Renal pelvis (tissue), 1 donor: ENCODE measurements at regions not wholly inside any gene's neighbourhood (a gene's known extent, or its start where the extent isn't known, plus 50 kb on each side); places are given as distances from the start of the nearest gene placed in this dataset.
"Not testable (repeated sequence)": the region's sequence is repeated elsewhere in the genome, so short reads cannot be mapped to it uniquely, and the experiment has no call there.

ENCODE experiments used
- DNase-seq: peaks from one replicate; pipeline ENCODE4 v3.0.0-alpha.2; 2013

DNA sequence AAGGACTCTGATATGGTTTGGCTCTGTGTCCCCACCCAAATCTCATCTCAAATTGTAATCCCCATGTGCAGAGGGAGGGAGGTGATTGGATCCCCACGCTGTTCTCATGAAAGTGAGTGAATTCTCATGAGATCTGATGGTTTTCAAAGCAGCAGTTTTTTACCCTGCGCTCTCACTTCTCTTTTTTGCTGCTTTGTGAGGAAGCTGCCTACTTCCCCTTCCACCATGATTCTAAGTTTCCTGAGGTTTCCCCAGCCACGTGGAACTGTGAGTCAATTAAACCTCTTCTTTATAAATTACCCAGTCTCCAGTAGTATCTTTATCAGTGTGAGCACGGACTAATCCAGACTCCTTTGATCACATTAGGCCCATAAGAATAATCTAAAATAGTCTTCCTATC, 719.7 kb upstream of the CDH8 start:
- DNase-seq, result no peak

DNA sequence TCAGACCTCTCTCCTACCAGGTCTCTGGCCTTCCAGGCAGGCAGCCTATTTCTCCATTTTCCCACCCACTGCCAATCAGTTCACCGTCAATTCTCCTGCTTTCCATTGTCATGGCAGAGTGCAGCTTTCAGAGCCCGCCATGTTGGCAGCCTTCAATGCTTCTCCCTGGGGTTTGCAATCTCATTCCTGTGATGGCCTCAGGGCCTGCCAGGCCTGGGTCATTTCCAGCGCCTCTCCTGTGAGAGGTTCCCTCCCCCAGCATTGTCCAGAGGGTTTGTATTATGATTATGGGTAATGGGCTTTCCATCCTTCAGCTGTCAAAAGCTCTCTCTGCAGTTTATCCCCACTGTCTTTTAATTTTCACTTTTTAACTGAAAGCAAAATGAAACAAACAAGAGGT, 716.6 kb upstream of the CDH8 start:
- no peak for DNase-seq

DNA sequence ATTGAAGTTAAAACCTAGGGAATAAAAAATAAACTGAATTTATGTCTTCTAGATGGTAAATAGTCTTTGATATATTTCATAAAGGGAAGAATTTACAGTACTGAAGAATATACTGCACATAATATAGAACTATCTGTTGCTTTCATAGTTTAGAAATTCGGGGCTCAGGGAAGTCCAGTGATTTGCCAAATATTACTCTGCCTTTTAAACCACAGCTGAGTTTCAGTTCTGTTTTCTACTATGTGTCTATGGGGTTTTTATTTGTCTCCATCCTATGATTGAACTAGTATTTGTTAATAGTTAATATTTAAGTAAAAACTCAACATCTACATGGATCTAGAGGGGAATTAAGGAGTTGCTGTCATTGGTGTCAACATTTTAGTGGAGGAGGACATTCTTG, 715.0 kb upstream of the CDH8 start:
- DNase-seq, result no peak

DNA sequence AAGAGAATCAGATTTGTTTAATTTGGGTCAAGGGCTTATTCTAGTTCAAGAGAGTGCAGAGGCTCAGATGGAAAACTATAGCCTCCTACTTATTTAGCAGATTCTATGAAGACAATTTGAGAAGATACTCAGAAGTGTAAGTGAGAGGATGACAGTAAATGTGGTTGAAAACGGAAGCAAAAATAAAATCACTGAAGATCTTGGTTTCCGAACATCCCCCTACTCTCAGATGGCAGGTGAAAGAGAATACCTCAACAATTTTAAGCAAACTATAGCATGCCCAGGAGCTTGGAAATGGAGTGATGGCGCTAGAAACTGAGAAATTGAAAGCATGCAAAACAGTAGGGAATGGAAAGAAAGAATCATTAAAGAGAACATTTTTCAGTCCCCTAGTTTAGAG, 705.5 kb upstream of the CDH8 start:
- DNase-seq, result no peak

DNA sequence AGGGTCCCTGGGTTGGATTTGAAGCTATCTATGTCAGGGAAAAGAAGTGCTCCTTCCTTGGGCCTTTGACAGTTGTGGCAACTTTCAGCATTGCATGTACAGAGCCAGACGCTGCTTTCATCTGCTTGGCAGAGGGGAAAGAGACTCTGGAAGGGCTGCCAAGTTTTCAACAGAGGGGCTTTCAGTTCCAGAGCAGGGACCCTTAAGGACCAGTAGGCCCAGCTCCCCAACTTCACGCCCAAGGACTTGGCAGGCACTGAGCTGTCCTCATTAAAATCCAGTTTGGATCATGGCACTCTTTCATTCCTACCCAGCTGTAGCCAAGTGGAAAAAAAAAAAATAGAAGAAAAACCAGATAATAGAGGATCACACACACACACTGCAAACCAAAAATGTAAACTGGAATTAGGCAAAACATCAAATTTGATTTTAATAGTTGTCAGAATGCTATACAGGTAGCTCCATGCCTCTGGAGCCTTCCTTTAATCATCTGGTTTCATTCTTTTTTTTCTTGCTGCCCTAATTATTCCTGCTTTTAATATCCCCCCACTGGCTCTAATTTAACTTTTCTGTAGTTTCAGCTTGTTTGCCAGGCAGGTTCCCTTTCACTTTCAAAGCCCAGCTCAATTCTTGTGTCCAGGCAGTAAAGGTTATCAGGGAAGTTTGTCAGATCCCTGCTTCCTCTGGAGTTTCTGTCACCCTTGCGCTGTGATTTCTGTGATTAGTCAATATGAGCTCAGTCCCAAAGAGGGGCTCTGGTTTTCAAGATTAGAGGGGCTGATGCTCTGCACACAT, 702.6 kb upstream of the CDH8 start:
- no peak for DNase-seq

DNA sequence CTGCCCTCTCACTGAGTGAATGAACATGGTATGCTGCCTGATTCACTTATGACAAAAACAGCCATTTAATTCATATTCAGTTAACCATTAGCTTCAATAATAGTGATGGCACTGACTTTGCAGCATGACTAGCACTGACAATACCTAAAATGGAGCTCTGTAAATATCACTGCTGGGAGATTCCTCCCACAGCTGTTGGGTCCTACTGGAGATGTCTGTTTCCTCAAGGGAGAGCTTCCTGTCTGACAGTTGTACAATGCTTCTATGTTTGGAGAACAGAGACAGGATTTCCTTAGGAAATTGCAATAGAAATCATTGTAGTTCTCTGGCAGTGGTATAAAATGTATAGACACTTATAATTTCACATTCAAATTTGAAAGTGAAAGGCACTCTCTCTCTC, 695.9 kb upstream of the CDH8 start:
- DNase-seq, result no peak

DNA sequence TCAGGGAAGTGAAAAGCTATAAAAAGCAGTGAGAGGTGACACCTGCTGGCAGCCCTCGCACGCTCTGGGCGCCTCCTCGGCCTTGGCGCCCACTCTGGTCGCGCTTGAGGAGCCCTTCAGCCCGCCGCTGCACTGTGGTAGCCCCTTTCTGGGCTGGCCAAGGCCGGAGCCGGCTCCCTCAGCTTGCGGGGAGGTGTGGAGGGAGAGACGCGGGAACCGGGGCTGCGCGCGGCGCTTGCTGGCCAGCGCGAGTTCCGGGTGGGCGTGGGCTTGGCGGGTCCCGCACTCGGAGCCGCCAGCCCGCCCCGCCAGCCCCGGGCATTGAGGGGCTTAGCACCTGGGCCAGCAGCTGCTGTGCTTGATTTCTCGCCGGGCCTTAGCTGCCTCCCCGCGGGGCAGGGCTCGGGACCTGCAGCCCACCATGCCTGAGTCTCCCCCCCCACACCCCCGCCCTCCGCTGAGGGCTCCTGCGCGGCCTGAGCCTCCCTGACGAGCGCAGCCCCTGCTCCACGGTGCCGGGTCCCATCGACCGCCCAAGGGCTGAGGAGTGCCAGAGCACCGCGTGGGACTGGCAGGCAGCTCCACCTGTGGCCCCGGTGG, 688.5 kb upstream of the CDH8 start:
- DNase-seq, result not testable (repeated sequence)

DNA sequence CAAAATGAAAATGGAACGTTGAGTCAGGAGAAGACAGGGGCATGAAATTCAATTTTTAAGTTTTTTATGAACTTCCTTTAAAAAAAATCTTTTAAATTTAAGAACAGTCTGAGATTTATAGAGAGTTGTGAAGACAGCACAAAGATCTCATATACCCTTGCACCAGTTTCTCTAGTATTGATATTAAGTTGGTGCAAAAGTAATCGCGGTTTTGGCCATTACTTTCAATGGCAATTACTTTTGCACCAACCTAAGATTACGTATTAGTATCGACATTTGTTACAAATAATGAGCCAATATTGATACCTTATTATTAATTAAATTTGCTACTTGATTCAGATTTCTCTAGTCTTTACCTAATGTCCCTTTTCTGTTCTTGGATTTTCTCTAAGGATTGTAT, 684.4 kb upstream of the CDH8 start:
- no peak for DNase-seq

DNA sequence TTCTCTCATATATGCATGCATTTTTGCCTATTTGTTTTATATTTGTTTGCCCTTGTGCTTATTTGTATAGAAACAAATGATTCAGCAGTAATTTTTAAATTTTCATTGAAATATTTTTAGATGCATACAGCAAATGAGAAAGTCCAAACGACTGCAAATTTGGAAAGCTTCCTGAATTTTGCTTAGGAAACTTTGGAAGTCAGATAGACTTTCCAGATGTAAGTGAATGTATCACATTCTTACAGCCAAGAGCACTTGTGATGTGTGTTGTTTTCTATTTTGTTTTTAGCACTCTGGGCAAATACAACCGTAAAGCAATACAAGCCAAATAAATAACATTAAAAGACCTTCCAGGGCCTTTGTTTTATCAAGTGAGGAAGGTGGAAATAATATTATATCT, 680.8 kb upstream of the CDH8 start:
- DNase-seq, result no peak

DNA sequence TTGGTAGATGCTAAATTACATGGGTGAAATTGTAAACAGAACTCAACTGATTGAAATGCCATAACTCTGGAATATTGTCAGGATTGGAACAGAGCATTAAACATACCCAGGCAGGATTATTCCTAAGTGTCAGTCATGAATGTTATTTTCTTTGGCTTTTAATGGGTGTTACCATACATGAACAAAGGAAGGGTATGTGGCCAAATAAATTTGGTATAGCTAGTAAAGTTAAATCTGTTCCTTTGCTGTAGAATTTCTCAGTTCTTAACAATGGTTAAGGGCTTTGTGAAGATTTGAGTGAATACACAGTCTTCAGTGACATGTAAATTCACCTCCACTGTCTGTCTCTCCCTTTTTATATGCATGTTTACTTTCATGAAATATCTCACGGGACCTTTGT, 679.5 kb upstream of the CDH8 start:
- no peak for DNase-seq

DNA sequence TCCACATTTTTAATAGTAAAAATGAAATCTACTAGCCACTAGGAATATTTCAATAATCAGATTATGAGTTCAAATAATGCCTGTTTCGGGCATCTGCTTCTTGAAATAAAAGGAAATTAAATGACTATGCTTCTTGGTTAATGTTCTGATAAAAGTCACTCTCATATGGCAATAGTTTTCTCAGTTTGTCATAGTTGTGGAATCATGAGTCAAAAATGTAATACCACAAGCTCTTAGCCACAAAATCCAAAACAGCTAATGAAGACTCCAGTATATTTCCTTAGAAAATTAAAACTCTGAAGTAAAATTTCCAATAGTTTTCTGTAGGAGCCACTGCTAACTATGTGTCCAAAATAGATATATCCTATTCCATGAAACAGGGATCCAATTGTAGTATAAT, 676.3 kb upstream of the CDH8 start:
- no peak for DNase-seq

DNA sequence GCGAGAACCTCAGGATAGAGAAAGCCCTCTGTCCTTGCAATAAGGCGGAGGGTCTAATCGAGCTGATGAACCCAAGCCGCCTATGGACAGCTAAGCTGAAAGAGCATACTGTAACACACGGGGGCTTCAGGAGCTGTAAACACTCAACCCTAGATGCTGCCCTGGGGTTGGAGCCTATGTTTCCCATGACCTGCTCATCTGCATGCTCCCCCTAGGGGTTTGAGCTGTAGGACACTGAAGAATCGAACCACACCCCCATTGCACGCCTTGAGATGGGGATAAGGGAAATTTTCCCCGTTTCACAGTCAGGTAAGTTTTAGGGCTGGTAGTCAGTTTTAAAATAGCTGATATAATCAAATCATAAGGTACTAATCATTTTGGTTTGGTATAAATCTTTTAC, 675.6 kb upstream of the CDH8 start:
- DNase-seq, result no peak

DNA sequence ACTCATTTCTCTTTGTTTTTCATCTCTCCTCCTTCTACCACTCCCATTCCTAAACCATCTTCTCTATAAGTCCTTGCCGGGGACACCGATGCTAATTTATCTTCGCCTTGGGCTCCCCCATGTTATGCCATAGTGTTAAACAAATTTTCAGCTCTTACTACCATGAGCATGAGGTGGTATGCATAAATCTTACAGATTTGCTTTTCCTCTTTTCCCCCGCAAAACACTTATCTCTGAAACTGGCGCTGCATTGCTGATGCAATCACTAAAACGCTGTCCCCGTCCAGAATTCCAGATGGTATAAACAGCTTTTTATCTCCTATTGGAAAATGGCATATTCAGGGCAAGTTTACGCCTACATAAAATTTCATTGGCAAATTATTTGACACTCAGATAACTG, 673.6 kb upstream of the CDH8 start:
- no peak for DNase-seq

DNA sequence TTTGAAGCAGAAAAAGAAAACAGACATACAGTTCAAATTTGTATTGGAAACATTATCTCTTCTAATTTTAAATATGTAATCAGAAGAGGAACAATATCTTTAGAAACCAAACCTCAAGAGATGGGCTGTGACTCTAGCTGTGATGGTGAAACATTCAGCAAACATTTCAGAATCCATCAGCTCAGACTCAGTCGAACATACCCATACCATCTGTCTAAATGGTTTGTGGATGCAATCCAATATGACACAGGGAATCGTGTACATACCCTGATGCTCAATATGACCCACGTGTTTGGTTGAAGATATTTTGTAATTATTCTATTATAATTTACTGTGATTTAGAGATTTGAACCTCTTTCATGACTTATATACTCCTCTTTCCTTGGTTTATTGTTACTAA, 665.2 kb upstream of the CDH8 start:
- DNase-seq, result no peak

DNA sequence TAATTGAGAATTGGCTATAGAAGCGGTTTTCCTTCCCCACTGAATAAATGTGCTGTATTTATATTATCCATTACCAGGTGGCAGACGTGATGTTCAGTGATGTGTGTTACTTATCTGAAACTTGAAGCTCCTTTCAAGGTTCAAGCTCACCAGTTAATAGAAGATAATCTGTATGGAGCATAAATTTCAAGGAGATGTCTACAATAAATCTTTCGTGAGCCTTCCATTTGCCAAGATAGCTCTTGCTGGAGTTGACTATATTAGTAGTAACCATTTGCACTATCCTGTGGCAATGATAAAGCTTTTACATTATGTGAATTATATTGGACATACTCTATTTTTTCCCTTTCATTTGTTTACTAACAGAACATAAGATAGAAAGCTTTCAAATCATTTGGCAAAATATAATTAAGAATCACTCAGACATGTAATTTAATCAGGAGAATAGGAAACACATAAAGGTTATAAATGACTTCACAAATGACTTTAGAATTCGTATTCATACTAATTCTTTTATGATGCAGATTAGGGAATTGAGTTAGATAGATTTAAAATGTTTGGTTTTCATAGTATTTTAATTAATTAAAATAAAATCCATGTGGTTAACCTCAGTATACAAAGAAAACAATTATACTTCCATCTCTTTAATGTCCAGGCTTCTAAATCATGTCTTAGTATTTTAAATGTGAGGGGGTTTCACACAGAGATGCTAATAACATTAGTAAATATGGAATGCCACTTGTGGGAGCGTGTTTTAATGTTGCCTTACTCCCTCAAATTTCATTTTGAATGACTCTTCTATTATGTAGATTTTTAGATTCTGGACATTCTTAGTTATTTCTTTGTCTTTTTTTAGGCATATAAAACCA, 664.4 kb upstream of the CDH8 start:
- no peak for DNase-seq

DNA sequence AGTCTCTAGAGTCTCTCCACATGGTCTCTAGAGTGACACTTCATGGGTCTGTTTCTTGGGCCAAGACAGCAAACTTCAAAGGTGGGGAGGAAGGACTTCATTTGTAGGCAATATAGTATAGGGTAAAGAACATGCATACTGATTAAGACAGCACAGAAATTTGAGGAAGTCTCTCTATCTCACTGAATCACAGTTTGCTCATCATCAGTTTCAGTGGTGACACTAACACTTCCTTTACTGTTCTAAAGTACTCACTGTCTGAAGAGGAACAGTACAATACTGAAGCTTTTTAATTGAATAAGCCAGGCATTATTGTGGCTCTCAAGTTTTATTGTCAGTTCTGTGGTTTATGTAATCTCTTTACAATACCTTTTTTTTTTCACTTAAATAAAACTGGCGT, 656.4 kb upstream of the CDH8 start:
- no peak for DNase-seq

DNA sequence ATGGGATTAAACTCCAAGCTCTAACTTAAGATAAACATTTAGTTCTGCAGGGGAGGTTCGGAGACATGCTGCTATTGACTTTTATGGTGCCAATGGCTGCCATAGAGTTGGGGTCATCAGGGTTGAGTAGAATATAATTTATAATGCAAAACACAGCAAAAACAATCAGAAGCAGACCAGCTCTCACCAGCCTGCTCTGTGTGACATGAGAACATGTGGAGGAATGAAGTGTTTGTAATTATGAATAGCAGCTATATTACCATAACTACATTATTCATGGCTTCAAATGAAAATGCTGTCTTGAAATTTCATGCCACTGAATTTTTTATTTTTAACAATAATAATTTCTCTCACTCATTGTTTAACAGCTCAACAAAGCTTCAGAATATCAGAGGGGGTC, 645.6 kb upstream of the CDH8 start:
- DNase-seq, result no peak

DNA sequence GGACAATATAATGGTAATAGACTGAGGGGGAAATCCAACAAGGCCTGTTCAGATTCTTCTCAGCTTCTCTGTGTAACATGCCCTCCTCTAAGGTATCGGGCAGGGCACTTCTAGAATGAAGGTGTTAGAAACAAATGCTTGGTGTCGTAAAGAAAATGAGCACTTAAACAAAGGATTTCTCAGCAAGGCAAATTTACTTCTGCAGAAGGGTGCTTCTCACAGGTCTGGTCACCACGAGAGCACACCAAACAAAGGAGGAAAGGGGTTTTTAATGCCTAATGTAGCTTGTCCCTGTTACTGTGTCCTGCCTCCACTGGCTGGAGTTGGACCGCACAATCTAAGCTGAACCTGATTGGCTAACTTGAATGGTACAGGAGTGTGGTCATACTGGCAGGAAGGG, 642.6 kb upstream of the CDH8 start:
- no peak for DNase-seq

DNA sequence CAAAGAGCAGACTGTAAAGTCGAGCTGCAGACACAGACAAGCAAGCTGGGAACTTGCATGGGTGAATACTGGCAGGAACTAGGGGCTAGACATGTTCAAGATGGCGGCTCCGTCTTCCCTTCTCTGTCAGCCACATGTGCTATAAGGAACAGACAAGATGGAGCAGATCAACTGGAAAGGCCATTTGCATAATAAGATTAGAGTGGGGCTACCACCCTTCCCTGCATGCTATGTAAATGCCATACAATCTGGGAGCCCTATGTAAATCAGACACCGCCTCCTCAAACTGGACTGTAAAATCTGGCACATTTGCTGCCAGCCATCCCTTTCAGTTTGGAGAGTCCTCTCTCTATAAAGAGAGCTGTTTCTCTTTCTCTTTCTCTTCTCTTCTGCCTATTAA, 640.1 kb upstream of the CDH8 start:
- DNase-seq, result no peak

DNA sequence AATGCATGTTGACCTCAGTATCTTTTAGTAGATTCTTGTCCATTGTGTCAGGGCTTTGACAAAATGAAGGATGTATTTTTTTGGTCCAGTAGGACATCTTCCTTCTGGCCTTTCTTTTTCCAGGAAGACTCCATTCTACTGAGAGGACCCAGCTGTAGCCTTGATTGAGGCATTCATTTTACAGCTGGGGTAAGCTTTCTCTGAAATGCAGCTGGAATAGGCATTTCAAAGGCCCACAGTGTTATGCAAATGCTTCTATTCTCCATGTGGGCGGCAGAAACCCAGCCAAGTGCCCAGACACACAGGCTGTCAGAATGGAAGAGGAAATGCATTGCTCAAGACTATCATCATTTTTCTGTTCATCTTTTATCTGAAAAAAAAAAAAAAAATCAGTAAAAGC, 629.0 kb upstream of the CDH8 start:
- peak; percentile 9 for DNase-seq

DNA sequence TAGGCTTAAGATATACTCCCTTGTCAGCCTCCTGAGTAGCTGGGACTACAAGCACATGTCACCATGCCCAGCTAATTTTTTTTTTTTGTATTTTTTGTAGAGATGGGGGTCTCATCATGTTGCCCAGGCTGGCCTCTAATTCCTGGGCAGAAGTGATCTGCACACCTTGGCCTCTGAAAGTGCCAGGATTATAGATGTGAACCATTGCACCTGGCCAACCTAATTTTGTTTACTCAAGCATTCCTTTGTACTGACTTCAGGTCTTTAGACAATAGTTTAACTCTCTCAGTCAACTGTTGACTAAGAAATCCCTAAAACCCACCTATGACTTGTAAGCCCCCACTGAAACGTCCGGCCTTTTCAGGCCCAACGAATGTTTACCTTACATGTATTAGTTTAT, 628.3 kb upstream of the CDH8 start:
- no peak for DNase-seq

DNA sequence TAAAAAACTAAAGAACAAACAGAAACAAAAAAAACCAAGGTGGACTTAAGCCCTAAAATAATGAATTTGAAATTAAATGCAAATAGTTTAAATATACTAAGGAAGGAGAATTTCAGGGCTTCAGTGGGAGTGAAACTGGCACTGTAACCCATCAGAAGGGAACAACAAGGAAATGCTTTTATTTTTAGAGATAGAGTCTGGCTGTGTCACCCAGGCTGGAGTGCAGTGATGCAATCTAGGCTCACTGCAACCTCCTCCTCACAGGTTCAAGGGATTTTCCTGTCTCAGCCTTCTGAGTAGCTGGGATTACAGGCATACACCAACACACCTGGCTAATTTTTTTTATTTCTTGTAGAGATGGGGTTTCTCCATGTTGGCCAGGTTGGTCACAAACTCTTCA, 625.2 kb upstream of the CDH8 start:
- DNase-seq, result no peak

DNA sequence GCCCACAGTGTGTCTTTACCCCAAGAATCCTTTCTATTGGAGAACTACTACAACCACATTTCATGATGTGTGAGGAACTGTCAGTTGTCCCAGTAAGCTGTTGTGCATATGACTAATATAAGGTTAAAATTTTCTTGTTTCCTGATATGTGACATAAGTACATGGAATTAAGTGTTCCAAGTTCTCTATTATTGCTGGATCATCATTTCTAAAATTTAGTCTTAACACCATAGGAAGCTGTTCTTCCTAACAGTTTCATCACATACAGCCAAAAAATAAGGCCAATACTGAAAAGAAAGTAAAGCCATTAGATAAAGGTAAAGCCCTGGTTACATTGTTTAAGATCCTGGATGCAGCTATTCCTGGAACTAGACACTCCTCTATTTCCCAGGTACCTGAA, 620.9 kb upstream of the CDH8 start:
- no peak for DNase-seq
